Fibroblast of upper back skin (primary cell): ENCODE measurements at regions not wholly inside any gene's neighbourhood (a gene's known extent, or its start where the extent isn't known, plus 50 kb on each side); places are given as distances from the start of the nearest gene placed in this dataset.
"Not testable (repeated sequence)": the region's sequence is repeated elsewhere in the genome, so short reads cannot be mapped to it uniquely, and the experiment has no call there.

Source experiments
- DNase-seq: peaks from one replicate; pipeline ENCODE4 v3.0.0-alpha.2; 2013

GRCh38 chr3:153567011-153567410 is 405.0 kb downstream of the RAP2B start:
- DNase-seq = no peak

GRCh38 chr3:153567556-153567955 is 405.5 kb downstream of the RAP2B start:
- DNase-seq = no peak

DNA sequence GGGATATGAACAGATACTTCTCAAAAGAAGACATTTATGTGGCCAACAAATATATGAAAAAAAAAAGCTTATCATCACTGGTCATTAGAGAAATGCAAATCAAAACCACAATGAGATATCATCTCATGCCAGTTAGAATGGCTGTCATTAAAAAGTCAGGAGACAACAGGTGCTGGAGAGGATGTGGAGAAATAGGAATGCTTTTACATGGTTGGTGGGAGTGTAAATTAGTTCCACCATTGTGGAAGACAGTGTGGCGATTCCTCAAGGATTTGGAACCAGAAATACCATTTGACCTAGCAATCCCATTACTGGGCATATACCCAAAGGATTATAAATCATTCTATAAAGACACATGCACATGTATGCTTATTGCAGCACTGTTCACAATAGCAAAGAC is 408.5 kb downstream of the RAP2B start:
- not testable (repeated sequence) for DNase-seq

GRCh38 chr3:153572165-153572564 is 410.1 kb downstream of the RAP2B start:
- DNase-seq = no peak

DNA sequence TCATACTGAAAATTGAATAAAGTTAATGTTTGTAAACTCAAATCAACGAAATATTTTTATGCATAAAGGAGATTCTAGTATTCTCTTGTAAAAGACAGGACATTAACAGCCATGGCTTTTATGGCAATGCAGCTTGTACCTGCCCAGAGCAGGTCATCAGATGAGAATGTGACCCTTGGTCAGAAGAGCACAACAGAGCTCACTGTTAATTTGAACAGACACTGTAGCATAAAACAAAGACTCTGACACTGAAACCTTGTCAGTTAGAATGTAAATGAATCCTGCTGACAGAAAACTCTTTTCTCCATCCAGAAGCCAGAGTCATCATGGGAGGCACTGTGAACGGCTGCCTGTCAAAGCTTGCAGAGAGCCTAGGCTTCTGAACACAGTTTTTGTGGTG is 410.6 kb downstream of the RAP2B start:
- no peak for DNase-seq

GRCh38 chr3:153573481-153573880 is 411.5 kb downstream of the RAP2B start:
- DNase-seq = no peak

DNA sequence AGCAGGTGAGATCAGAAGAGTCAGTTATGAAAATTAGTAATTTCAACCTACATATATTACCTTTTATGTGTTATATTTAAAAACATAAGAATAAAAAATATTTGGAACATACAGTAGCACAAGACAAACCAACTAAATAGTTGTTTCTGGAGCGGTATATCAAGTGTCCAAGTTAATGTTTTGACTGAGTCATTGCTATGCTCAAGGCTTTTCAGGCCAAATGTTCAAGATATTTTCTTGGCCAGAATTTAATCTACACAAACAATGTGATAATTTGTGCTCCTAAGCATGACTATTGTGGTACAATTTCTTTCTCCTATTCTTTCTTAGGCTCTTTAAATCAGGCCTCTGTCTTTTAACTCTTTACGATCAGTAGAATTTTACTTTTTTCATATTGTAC is 412.4 kb downstream of the RAP2B start:
- DNase-seq = peak; percentile 7

DNA sequence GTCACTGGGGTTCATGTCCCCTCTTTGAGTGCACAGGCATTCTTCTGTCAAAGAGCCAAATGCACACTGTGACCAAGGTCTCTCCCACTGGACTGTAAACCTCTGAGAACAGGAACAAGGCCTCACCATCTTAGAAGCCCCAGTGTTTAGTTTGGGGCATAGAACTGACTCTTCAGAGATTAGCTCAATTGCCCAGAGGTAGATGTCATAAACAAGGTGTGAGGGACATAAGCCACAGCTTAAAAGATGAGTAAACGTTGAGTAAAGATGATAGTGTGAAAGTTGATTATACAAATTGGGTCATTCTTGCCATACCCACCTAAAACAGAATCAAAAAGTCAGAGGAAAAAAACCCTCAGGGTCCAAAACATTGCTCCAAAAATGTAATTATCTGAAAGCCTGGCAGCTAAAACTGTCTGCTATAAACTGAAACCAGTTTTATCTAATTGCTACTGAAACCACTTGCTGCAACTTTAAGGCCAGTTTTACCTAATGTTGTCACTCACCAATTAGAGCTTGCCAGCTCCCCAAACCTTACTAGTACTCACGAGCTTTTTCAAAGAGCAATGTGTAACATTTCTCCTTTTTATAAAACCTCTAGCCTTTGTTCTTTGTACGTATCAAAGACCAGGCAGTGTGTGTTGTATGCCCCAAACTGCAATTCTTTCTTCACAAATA is 415.2 kb downstream of the RAP2B start:
- DNase-seq = no peak

DNA sequence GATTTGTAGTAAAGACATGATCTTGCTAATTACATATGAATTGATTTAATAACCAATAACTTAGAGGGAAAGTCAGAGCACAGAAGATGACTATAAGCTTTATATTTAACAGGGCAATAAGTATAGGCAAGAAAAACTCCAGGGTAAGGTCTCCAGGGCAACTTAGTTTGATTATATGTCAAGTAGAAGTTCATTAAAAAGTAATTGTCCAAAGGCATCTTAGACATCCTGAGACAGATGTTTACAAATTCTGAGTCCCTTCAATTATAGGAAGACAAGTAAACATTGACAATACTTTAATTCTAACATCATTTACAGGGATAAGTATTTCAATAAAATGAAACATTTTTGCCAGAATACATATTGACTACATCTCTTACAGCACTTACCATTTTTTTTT is 416.0 kb downstream of the RAP2B start:
- DNase-seq = no peak

GRCh38 chr3:153590051-153590450 is 428.0 kb downstream of the RAP2B start:
- peak; percentile 53 for DNase-seq

DNA sequence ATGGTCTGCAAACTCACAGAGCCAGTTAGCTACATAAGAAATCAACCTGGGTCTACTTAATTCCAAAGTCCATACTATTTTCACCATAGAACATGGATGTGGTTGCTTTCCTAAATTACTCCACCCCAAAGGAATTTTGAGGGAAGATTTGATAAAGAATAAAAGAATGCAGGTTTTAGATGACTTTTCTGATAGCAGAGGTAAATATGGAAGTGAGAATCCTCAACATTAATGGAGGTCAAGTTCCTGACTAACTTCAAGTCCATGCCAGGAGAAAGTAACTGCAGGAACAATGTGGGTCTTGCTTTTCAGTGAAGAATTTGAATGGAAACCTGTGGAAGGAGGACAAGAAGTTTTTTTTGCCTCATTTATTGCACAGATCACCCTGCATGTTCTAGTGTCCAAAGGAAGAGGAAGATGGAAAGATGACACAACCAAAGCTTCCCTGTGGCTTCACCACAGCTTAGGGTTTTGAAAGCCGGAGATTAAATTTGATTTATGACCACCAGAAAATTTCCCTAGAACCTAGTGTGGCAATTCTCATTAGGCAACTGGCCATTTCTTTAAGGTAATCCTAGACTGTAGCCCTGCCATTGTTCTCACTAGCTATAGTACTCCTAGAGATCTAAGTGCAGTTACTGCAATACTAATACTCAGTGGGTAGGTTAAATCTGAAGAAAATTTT is 429.7 kb downstream of the RAP2B start:
- peak; percentile 65 for DNase-seq

DNA sequence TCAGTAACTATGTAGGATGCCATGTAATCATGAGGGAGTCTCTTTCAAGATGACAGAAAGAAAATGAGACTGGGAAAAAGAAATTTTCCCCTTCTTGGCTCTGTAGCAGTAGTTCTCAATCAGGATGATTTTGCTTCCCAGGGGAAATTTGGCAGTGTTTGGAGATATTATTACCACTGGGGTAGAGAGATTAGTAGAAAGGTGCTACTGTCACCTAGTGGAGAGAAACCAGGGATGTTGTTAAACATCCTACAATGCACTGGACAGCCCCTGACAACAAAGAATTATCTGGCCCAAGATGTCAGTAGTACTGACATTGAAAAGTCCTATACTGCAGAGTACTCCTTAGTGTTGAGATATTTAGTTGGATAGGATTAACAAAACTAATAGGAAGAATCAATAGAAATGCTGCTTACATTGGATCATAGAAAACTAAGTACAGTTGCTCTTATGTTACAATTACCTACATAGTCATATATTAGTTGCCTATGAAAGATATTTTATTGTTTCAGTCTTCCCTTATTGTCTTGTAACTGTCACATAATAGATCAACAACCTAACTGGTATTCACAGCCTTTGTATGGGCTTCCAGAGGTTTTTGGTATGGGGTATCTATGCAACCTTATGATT is 433.3 kb downstream of the RAP2B start:
- peak; percentile 66 for DNase-seq

GRCh38 chr3:153596401-153596800 is 434.4 kb downstream of the RAP2B start:
- no peak for DNase-seq

GRCh38 chr3:153599685-153600084 is 437.7 kb downstream of the RAP2B start:
- DNase-seq = peak; percentile 93

- no peak for DNase-seq
Measured at GRCh38 chr3:153600896-153601295, 438.9 kb downstream of the RAP2B start.

- DNase-seq = no peak
Measured at GRCh38 chr3:153601374-153601853, 439.4 kb downstream of the RAP2B start.

GRCh38 chr3:153602801-153603200 is 440.8 kb downstream of the RAP2B start:
- no peak for DNase-seq

DNA sequence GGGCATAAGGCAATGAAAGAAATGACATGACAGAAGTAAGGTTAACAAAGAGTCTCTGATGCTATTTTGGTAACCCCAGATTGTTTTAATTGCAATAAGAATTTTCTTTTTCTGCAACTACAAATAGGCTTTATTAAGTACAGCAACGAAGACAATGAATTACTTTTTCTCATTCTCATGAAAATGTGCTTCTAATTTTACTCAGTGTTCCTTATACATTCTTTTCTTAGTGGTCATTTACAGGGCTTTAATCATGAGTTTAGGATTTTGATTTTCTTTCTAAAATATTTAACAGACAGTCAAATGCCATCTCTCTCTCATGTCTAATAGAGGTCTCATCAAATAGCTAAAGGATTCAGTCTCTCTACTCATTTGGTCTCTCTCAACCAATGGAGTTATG is 452.1 kb downstream of the RAP2B start:
- peak; percentile 70 for DNase-seq

DNA sequence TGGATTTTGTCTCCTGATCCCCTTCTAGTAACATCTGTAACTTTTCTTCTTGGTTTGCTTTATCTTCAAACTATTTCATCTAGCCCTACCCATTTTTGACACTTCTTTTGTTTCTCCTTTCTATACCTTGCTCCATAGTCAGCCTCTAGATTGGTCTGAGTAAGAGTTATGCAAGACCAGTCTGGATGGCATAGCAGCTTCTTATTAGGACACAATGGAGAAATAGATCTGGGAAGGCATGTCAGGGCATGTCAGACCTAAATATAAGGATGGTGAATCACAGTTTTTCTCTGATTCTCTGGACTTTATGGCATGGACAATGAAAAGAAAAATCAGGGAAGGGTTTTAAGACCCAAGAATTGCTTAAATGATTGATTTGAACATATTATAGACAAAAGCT is 452.5 kb downstream of the RAP2B start:
- DNase-seq = peak; percentile 87

GRCh38 chr3:153615863-153616262 is 453.8 kb downstream of the RAP2B start:
- no peak for DNase-seq

DNA sequence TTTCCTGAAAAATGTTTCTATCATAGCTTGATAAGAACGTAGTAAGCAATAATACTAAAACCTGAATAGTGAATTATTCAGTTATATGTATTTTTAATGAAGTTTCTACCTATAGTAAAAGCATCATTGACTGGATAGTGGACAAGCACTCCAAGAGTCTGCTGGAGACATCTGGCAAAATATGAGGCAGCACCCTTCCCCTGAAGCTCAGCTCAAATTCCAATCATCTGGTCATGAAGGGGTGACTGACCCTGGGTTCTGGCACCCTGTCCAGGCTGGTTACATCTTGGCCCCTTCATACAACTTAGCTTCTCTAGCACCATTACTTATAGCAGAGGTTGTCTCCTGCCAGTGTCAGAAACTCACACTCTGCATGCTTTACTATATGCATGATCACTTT is 455.4 kb downstream of the RAP2B start:
- no peak for DNase-seq

DNA sequence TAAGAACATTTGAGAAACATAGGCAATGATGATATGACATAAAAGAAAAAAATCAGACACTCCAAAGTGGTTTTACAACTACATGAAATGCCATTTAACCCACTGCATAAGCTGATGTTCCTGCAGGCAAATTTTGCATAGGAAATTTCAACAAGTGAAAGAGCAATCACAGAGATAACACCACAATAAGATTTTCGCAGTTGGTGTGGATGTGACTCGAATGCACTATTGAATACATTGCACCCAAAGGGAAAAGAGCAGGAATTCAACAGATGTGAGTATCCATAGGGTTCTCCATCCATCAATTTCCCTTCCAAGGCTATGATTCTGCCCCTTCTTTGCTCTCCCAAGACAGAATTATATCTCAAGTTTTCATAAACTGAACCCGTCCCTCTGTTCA is 456.1 kb downstream of the RAP2B start:
- no peak for DNase-seq

GRCh38 chr3:153619268-153619667 is 457.2 kb downstream of the RAP2B start:
- DNase-seq = no peak

- no peak for DNase-seq
Measured at GRCh38 chr3:153621953-153622352, 459.9 kb downstream of the RAP2B start.
